HFFc6 (cell line): ENCODE measurements at regions not wholly inside any gene's neighbourhood (a gene's known extent, or its start where the extent isn't known, plus 50 kb on each side); places are given as distances from the start of the nearest gene placed in this dataset.

Experiments
- DNase-seq: peaks from one replicate; pipeline ENCODE4 v3.0.0-alpha.2; 2018
- H3K27ac Mint-ChIP-seq: 2 replicates; pipeline ENCODE4 v1.8.0; 2020; ENCODE audit warnings: mild to moderate bottlenecking, mixed read lengths
- H3K27me3 Mint-ChIP-seq: 2 replicates; pipeline ENCODE4 v1.8.0; 2021; ENCODE audit warnings: mild to moderate bottlenecking, moderate library complexity, mixed read lengths; ENCODE audit not compliant: insufficient read depth
- H3K36me3 Mint-ChIP-seq: 2 replicates; pipeline ENCODE4 v1.8.0; 2021; ENCODE audit warnings: low read depth, mixed read lengths
- H3K4me1 Mint-ChIP-seq: 2 replicates; pipeline ENCODE4 v1.8.0; 2020; ENCODE audit warnings: low read depth, mixed read lengths
- H3K4me3 Mint-ChIP-seq: 2 replicates; pipeline ENCODE4 v1.8.0; 2020; ENCODE audit warnings: mild to moderate bottlenecking, moderate library complexity, mixed read lengths
- H3K9me3 Mint-ChIP-seq: 2 replicates; pipeline ENCODE4 v1.8.0; 2020; ENCODE audit warnings: mild to moderate bottlenecking, mixed read lengths
- CTCF ChIP-seq: fragments of 200-600 bp; sonication (generic); IDR thresholded peaks from 2 replicates; pipeline ENCODE4 v1.5.0; 2021; ENCODE audit warnings: antibody characterized with exemption, mild to moderate bottlenecking

- Mint-ChIP-seq H3K9me3 (no peaks in the 10 kb centered on the region), H3K36me3 (no peaks in the 10 kb centered on the region), H3K27ac (no peak overlapping the region), H3K4me1 (peaks cover 11% of the 10 kb centered on the region; the same call in 1 of the 2 replicates), H3K27me3 (no peaks in the 10 kb centered on the region; the same call in 1 of the 2 replicates), H3K4me3 (no peak overlapping the region)
- no peak for DNase-seq
- TF ChIP-seq CTCF = no peak
Observed at GRCh38 chrY:14468151-14468683, 56.1 kb upstream of the NLGN4Y start.

GRCh38 chrY:14472421-14472820 is 51.9 kb upstream of the NLGN4Y start:
- Mint-ChIP-seq H3K4me1 (peaks cover 11% of the 10 kb centered on the region; the same call in 1 of the 2 replicates), H3K36me3 (no peaks in the 10 kb centered on the region), H3K4me3 (no peak overlapping the region), H3K27me3 (peaks cover 2% of the 10 kb centered on the region; the same call in 1 of the 2 replicates), H3K27ac (no peak overlapping the region), H3K9me3 (no peaks in the 10 kb centered on the region; the same call in 1 of the 2 replicates)
- no peak for TF ChIP-seq CTCF
- no peak for DNase-seq

- no peak overlapping the region for H3K4me3 Mint-ChIP-seq
- no peak for TF ChIP-seq CTCF
- H3K27ac Mint-ChIP-seq = no peak overlapping the region
- DNase-seq = peak; percentile 1
- H3K27me3 Mint-ChIP-seq = peaks cover 2% of the 10 kb centered on the region; the same call in 1 of the 2 replicates
- H3K4me1 Mint-ChIP-seq = peaks cover 2% of the 10 kb centered on the region; the same call in 1 of the 2 replicates
- H3K36me3 Mint-ChIP-seq = no peaks in the 10 kb centered on the region
- no peaks in the 10 kb centered on the region; the same call in 1 of the 2 replicates for H3K9me3 Mint-ChIP-seq
Observed at GRCh38 chrY:14473320-14473719, 51.0 kb upstream of the NLGN4Y start.
